Right lobe of liver (tissue), 4 donors: ENCODE measurements at regions not wholly inside any gene's neighbourhood (a gene's known extent, or its start where the extent isn't known, plus 50 kb on each side); places are given as distances from the start of the nearest gene placed in this dataset.

Experiments
- POLR2A ChIP-seq: fragments of 450-650 bp; IDR thresholded peaks from one replicate; pipeline ENCODE4 v1.6.1; 2017; ENCODE audit warnings: antibody characterized with exemption, mild to moderate bottlenecking
- TF ChIP-seq, protein P1 (sequence below), 4 donors: fragments of 200-600 bp in 3 of 4; fragments of 450-650 bp in 1 of 4; IDR thresholded peaks; one replicate each; pipeline versions ENCODE4 v1.5.1 to v1.8.0; 2016 to 2022; ENCODE audit warnings: antibody characterized with exemption in 4 of 4, mild to moderate bottlenecking in 2 of 4
- donor health status: DM: no; HTN: no; CAD: no.
- donor health status: DM: no; HTN: no; CAD: no.
- donor health status: DM: no; HTN: yes; CAD: no.

DNA sequence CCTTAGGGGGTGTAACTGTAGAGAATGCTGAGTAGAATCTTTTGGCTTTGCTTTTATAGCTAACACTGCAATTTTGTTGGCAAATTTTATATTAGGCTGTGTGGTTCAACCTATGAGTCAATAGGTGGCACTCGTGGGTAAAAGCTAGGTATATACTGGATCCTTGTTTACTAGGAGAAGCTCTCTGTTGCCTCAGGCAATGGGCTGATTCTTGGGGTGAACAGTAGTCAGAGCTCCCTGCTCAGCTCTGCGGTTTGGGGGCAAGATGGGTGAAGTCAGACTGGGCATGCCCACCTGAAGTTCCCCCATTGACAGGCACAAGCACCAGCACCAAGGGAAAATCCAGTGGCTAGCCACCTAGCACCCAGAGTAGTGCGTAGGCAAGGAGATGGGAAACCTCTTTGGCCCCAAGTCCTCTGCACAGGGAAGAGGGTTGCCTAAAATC is 238.7 kb downstream of the FAM181B start:
- TF ChIP-seq POLR2A: no peak
- TF ChIP-seq, protein P1, sequence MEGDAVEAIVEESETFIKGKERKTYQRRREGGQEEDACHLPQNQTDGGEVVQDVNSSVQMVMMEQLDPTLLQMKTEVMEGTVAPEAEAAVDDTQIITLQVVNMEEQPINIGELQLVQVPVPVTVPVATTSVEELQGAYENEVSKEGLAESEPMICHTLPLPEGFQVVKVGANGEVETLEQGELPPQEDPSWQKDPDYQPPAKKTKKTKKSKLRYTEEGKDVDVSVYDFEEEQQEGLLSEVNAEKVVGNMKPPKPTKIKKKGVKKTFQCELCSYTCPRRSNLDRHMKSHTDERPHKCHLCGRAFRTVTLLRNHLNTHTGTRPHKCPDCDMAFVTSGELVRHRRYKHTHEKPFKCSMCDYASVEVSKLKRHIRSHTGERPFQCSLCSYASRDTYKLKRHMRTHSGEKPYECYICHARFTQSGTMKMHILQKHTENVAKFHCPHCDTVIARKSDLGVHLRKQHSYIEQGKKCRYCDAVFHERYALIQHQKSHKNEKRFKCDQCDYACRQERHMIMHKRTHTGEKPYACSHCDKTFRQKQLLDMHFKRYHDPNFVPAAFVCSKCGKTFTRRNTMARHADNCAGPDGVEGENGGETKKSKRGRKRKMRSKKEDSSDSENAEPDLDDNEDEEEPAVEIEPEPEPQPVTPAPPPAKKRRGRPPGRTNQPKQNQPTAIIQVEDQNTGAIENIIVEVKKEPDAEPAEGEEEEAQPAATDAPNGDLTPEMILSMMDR (IDR thresholded peaks at IDR 0.05): peak in 2 of 4 donors; percentile 10 to 20
